ENCODE measurements at regions not wholly inside any gene's neighbourhood (a gene's known extent, or its start where the extent isn't known, plus 50 kb on each side); places are given as distances from the start of the nearest gene placed in this dataset.

DNA sequence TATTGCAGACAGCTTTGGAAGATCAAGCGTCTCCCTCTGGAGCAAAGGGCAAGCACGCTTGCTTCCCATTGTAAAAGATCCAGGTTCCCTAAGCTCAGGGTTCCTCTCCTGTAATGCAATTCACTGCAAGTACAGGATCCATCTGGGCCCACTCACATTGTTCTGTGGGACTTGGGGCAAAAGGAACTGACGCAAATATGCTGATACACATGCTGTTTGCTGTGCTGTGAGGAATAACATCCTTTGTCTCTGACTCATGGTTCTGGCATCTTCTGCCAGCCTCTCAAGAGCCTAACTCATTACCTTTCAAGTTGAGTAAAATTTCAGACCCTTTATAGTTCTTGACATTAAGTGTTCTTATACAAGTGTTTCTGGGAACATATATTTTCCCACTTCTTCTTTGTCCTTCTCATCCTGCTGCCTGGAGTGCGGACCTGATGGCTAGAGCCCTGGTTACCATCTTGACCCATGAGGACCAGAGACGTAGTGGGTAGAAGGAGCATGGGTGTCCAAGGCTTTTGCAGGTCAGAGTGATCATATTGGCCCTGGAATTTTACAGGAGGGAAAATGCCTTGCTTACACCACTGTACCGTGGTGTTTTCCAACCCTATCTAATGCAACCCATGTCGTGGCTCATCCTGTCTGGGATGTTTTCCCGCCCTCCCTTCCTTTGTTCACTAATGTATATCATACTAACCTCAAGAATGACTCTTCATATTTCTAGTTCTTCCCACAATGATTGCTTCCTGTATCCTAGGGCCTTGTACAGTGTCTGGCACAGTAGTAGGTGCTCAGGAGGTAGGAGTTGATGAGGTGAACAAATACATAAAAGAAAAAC, 145.7 kb upstream of the GLI2 start:
- TF ChIP-seq, protein P1, sequence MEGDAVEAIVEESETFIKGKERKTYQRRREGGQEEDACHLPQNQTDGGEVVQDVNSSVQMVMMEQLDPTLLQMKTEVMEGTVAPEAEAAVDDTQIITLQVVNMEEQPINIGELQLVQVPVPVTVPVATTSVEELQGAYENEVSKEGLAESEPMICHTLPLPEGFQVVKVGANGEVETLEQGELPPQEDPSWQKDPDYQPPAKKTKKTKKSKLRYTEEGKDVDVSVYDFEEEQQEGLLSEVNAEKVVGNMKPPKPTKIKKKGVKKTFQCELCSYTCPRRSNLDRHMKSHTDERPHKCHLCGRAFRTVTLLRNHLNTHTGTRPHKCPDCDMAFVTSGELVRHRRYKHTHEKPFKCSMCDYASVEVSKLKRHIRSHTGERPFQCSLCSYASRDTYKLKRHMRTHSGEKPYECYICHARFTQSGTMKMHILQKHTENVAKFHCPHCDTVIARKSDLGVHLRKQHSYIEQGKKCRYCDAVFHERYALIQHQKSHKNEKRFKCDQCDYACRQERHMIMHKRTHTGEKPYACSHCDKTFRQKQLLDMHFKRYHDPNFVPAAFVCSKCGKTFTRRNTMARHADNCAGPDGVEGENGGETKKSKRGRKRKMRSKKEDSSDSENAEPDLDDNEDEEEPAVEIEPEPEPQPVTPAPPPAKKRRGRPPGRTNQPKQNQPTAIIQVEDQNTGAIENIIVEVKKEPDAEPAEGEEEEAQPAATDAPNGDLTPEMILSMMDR (IDR thresholded peaks at IDR 0.05): no peak
- TF ChIP-seq POLR2A (IDR thresholded peaks at IDR 0.05): no peak

All from esophagus squamous epithelium (tissue), 4 donors.